Activated T-cell treated with anti-CD3 and anti-CD28 coated beads for 48 hours (primary cell): ENCODE measurements at regions not wholly inside any gene's neighbourhood (a gene's known extent, or its start where the extent isn't known, plus 50 kb on each side); places are given as distances from the start of the nearest gene placed in this dataset.

Experiments
- DNase-seq: peaks from one replicate; pipeline ENCODE4 v3.0.0-alpha.2; 2020; ENCODE audit warnings: low read depth

DNA sequence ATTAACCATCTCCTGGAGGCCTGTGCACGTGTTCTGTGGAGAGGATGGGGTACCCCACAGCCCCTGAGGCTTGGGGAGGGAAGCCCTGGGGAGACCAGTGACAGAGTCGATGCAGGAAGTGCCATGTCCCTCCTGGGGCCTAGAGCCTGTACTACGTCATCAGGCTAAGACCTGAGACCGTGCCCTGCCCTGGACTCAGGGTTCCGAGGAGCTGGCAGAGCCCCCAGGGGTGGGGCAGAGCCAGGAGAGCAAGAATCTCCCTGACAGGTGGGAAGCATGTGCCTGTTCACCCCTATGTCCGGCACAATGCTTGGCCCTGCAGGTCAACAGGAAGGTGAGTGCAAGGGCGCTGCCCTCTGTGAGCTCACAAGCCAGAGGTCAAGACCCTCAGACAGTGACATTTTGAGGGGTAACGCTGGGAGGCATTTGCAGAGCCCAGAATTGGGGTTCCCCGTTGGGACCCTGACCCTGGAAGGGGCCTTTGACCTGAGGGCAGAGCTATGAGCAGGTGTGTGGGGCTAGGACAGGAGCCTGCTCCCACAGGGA lies 781.6 kb downstream of the BRD1 start:
- DNase-seq, result no peak

DNA sequence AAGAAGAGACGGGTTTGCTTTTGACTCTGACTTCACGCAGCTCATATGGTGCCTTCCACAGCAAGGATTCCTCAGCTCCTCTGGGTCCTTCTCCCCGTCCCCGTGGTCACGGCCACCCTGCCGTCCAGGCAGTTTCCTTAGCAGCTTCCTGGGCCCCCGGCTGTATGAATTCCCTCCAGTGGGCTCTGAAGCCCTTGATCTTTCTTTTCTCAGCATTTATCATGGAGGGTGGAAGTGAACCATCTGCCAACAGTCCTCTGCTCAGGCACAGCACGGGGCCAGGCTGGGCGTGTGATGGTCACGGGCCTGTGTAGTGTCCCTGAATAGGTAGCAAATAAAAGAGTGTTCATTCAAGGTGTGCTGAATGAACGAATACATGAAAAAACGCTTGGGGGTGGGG lies 782.4 kb downstream of the BRD1 start:
- DNase-seq, result no peak

DNA sequence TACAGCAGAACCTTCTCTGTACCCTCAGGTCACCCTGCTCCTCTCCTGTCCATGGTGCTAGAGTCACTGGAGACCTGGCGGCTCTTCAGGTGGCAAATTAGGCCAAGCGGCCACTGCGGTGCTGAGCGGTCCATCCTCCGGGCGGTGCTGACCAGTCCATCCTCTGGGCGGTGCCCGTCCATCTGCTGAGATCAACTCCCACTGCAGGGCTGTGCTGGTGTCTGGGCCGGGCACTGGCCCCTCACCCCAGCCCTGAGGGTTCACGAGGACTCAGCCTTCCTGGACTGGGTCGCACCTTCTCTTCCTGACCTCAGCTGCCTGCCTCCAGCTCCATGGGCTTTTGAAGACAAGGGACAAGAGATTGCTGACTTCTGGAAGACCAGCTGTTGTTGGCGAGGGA lies 782.9 kb downstream of the BRD1 start:
- no peak for DNase-seq

DNA sequence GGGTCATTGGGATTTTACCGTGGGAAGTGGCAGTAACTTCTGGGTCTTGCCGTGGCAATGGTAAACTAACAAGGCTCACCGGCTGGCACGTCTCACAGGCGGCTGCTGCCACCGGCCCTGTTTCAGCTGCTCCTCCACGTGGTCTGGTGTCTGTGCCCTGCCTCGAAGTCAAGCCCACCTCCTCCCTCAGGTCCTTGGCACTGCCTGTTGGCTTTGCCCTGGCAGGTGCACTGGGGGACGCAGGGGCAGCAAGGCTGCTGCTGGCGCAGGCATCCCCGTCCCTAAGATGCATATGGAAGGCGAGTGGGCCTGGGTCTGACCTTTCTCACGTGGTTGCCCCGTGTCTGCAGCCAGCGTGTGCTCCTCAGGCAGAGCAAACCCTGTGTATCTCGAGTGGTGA lies 783.6 kb downstream of the BRD1 start:
- DNase-seq, result no peak

DNA sequence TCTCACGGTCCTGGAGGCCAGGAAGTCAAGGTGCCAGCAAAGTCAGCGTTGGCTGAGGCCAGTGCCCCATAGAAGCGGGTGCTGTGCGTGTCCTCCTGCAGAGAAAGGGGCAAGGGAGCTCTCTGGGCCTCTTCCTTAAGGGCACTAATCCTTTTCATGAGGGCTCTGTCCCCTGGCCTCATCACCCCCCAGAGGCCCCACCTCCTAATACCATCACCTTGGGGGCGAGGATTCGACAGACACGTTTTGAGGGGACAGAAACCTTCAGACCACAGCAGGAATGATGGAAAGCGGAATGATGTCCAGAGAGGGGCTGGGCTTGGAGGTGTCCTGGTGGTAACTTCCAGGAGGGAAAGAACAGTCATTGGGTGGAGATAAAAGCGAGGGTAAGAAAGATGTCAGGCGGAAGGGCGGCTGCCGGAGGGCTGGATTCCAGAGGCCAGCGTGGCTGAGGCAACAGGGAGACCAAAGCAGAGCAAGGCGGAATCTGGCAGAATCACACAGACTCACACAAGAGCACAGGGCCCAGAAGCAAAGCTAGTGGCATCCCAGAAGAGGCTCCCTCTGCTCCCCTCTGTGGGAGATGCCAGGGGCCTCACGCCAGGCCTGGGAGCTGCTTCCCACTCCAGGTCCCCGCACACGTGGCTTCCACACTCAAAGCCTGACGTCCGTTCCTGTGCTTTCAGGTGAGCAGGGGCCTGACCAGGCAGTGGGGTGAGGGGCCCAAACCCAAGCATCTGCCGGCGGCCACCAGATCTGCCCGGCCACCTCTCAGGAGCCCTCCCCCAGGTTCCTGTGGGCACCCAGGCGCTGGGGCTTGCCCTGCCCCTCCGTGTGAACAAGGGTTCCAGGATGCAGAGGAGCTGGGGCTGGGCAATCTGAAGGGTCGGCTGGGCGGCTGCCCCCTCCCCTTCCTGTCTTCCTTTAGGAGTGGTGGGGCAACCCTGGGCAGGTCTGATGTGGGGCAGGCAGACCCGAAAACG lies 784.5 kb downstream of the BRD1 start:
- no peak for DNase-seq

DNA sequence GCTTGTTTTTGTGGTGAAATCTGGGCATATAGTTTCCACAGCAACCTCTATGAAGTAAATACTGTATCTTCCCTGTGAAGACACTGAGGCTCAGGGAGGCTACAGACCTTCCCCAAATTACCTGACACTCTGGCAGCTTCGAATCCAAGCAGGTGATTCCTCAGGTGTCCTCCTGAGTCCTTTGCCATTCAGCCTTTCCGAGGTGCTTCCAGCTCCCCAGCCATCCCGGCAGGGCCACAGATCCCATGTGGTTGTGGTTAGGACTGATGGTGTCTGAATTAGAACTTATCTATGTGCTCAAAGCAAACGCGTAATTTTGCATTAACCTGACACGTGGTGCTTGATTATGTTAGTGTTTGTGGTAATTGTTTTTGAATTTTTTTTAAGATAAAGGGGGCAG lies 785.6 kb downstream of the BRD1 start:
- no peak for DNase-seq

DNA sequence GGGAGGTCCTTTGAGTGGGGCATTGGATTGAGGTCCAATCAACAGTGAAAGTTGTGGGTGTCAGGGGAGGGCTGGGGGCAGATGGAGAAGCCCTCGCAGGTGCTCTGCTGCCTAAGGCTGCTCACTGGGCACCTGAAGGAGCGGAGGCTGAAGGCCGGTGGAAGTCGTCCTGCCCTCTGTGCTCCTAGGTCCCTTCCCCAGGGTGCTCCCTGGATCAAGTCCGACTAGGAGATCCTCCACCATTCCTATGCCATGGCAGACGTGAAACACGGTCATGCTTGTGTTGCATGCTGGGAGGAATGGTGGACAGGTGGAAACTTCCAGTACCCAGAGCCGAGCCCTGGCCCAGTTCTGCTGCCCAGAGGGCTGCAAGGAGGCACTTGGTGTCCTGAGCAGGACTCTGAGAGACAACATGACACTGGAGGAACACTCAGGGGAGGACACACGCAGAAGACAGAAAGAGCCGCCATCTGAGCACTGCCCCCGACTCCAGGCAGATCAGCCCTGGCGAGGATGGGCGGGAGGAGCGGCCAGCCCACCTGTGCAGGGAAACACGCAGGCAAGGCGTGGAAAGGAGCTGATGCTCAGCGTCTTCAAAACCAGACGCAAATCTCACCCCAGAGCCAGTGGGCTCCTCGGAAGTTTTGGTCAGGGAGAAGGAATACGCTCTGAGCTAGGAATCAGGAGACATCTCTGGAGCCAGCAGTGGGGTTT lies 786.8 kb downstream of the BRD1 start:
- DNase-seq, result no peak

DNA sequence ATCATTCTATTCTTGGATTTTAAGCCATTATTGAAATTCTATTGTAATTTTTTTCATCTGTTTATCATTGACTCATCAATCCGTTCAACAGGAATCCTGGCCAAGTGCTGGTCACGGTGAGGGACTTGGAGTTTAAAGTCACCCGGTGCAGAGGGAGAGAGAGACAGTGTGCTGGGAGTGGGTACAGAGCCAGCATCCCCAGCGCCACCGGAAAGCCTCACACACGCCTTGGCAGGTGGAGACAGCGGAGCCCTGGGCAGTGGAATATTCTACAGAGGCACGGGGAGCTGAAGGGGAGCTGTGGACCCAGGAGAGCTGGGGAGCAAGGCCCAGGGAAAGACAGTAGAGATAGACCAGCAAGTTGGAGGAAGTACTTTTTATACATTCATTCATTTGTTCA lies 787.6 kb downstream of the BRD1 start:
- no peak for DNase-seq

DNA sequence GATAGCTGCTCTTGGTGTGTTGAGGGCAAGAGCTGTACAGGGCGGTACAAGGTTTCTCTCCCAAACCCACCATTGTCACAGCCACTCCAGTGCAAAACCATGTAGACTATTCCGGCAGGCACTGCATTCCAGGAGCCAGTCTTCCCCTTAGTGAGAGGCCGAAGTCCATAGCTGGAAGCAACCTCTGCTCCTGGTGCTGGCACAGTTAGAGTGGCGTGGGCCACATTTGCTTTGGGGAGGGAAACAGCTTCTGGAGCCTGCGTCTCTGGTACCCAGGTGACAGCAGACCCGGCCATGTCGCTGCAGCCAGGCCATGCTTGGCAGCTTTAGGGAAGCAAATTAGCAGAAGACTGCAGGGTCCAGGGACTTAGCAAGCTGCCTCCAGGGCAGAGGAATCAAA lies 788.0 kb downstream of the BRD1 start:
- DNase-seq, result no peak

DNA sequence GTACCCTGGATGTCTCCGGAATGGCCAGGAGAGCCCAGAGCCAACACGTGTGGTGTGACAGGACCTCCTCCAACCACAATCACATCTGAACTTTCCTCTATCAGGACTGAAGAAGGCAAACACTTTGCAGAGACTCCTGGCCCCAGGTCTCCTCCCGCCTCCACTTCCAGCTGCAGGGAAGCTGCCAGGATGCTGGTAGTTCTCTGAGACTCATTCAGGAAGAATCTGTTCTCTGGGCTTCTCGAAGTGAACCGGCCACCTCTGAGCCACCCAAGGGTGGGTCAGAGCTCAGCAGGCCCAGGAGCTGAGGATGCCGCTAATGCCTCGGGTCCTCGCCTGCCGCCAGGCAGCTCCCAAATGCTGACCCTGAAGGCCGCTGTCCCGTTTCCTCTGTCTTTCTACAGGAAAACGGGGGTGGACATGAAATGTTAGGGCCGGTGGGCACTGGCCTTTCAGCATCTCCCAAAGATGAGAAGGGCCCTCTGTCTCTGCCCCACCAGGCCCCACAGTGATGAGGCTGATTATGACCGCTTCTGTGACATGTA lies 789.9 kb downstream of the BRD1 start:
- no peak for DNase-seq

DNA sequence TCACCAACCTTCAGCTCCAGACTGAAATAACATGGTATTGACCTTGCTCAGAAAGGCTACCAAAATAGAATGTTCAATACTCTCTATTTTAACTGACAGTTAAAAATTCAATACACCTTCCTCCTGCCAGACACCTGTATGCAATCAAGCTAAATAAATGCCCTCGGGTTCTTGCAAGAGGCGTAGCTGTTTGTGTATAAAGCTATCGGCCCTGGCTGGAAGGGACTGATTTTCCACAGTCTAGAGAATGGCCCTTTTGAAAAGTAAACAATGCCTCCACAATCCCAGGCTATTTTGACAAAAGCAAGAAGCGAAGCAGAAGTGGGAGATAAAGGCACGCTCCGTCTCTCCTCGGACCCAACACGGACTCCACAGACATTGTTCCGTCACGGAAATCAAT lies 791.2 kb downstream of the BRD1 start:
- DNase-seq, result no peak

DNA sequence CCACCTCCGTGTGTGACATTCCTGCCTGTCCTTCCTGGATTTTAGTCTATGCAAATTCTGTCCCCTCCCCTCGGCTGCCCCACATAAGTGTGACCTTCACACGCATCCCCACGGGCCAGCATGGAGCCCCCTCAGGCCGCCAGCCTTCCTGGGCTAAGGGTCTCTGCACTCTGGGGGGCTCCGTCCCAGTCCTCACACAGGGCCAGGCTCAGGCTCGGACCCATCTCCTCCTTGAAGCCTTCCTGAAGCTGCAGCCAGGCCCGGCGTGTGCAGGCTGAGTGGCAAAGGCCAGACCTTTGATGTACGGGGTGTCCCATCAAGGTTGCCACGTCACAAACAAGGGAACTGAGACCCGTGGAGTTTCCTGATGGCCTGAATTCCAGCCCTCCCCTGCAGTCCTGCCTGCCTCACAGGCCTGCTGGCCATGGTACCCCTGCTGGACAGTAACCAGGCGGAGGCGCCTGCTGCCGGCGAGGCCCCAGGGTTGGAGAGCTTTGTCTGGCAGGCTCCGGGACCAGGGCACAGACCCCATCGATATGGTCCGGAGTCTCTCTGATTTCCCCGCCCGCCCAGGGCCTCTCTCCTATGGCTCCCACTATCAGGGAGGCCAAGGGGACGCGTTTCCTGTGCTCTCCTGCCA lies 791.7 kb downstream of the BRD1 start:
- DNase-seq, result no peak

DNA sequence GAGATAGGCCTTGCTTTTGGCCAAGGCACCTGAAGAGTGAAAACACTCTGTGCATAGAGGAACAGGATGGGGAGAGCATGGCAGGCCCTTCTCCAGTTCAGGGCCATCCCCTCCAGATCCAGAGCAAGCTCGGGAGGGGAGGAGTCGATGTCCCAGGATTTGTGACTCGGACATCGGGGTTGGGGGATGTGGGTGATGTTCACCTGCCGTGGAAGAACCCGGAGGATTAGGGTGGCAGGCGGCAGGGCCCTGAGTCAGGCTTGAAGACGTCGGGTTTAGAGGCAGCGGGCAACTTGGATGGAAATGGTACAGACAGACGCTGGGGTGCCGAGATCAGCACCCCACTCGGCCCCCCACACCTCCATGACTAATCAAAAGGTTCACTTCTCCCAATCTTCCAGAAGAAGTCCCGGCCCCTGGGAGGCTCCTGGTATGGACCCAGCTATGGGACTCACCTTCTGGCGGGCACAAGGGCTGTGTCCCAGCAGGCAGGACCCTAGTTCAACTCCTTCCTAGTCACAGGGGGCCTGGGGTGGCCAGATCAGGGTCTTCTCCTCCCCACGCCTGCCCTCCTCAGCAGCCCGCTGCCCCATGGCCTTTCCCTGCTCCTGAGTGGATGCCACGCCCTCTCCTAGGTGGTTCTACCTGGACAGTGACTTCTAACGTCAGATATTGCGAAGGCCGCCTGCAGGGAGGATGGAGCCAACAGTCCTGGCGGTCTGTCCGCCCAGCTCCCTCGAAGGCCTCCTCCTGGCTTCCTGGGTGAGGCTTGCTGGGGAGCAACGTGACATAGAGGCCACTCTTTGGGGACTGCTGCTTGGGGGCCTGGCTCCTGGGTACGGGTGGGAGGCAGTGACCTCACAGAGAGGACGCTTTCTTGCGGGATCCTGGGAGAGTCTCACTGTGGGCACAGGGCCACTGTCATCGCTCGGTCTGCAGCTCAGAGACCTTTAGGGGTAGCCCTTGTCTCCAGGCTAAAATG lies 792.5 kb downstream of the BRD1 start:
- no peak for DNase-seq

DNA sequence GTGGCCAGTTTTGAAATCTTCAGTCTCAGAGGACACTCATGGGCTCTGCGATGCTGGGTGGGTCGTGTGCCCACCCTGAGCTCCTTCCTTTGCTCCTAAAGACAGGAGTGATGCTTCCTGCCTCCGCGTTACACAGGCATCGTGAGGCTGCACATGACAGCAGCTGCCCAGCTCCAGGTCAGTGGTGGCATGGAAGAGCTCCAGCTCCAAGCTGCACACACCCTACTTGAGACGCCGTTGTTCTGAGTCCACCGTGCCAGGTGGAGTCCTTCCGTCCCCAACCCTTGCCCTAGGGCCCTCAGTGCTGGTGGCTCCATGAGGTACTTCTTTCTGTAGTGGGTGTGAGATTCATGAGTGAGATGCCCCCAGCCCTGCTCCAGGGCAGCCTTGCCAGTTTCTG lies 794.1 kb downstream of the BRD1 start:
- DNase-seq, result no peak

DNA sequence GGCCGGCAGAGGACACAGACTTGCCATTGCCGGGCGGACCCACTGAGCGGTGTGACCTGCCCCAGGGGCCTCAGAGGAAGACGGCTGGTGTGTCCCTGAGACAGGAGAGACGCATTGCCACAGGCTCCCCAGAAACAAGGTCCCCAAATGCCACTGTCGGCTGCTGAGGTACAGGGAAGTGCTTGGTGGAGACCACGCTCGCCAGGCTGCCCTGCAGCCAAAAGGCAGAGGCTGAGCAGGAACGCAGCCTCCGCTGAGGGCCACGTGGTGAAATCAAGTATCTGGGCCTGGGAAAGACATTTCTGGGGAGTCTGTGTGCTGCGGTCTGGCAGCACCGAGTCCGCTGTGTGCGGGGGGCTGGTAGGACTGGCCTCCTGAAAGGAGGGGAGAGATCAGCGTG lies 794.9 kb downstream of the BRD1 start:
- no peak for DNase-seq

DNA sequence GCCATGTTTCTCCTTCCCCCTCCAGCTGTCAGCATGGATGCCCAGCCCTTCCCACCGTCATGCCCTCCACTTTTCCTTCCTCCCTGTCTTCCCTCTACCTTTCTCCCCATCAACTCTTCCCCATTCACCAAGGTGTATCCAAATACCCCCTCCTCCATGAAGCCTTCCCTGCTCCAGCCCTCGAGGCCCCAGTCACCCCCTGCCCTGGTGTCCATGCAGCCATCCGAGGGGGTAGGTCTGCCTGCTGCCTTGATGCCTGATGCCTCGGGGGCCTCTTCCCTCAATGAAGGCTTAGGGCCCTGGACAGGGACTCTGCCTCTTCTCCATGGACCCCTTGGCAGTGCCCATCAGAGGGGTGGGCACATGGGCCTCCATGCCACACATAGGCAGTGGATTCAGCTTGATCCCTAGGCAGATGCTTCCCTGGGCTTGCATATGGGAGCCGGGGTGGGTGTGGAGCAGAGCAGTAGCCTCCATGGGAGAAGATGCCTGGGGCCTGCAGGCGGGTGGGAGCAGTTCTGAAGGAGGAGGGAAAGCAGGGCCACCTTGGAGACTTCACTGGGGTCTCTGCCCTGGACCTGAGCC lies 795.8 kb downstream of the BRD1 start:
- DNase-seq, result no peak

DNA sequence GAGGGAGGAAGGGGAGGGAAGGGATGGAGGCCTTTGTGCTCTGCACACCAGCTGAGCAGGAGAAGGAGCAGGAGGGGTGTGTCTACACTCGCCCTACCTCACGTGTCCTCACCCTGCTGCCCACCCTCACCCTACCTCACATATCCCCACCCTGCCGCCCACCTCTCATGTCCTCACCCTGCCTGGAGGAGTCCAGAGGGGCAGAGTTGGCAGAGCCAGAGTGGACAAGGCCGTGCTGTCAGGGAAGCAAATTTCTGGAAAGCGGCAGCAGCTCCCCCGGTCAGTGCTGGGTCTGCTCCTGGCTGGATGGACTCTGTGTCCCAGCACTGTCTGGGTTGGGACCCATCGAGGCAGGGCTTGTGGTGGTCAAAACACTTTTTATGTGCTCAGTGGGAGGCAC lies 799.6 kb downstream of the BRD1 start:
- DNase-seq, result no peak

DNA sequence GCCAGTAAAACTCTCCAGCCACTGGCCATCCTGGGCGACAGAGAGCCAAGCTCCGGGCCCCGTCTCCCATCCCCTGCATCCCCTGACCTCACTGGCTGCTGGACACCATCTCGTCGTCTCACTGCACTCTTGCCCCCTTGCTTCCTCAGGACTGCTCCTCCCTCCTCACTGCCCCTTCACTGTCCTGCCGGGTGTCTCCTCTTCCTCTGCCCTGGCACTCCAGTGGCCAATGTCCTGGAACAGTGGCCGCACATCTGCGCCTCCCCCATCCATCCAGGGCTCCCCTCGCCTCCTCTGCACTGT lies 800.4 kb downstream of the BRD1 start:
- no peak for DNase-seq

DNA sequence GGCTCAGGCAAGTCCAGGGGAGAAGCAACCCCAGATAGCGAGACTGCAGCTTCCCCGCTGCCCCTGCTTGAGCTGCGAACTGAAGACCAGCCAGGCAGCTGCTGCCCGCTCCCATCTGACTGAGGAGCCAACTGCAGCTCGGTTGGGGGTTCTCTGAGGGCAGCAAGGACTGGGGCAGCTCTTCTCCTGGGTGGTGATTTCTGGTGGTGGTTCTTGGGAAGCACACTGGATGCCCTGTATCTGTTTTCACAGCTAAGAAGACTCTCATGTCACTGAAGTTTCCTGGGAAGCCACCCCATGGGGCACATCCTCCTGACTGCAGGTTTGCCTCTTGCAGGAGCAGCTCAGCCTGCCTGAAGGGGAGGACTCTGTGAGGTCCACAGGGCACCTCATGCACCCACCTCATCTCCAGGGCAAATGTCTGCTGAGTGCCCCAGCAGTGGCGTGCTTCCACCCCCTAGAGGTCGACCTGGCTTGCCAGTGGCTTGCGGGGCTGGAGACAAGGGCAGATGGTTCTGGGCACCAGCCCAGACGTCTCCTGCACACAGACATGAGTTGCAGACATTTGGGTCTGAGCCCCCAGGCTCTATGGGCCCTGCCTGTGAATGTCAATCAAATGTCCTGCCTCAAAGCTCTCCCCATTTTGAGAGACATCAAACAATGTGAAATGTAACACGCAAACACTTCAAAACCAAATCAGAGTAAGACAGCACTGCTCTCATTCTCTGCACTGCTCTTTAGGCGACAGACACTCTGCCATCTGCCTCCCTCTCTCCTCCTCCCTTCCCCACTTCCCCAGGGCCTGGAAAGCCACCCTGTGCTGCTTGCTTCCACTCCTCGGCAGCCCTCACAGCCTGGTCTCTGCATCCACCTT lies 800.9 kb downstream of the BRD1 start:
- DNase-seq, result no peak
